Lower lobe of right lung (tissue), 2 donors: ENCODE measurements at regions not wholly inside any gene's neighbourhood (a gene's known extent, or its start where the extent isn't known, plus 50 kb on each side); places are given as distances from the start of the nearest gene placed in this dataset.
A peak's percentile ranks its signal among the peaks of the same experiment; 100 is the strongest.
"Not testable (repeated sequence)": the region's sequence is repeated elsewhere in the genome, so short reads cannot be mapped to it uniquely, and the experiment has no call there.

Source experiments
- ATAC-seq, 2 donors: fragments of 200-7000 bp; cut with Tn5 transposase; one replicate each; pipeline ENCODE4 v1.9.1; 2020 to 2022; ENCODE audit warnings: mild to moderate bottlenecking in 2 of 2, moderate library complexity in 2 of 2
- DNase-seq: peaks from one replicate; pipeline ENCODE4 v3.0.0-alpha.2; 2020
- H3K27ac ChIP-seq: fragments of 200-600 bp; one replicate; pipeline ENCODE4 v1.8.0; 2022
- H3K27me3 ChIP-seq: fragments of 200-600 bp; one replicate; pipeline ENCODE4 v1.8.0; 2022; ENCODE audit warnings: low read depth
- H3K36me3 ChIP-seq: fragments of 200-600 bp; one replicate; pipeline ENCODE4 v1.8.0; 2022; ENCODE audit warnings: mild to moderate bottlenecking
- H3K4me1 ChIP-seq: fragments of 200-600 bp; one replicate; pipeline ENCODE4 v1.8.0; 2022
- H3K4me3 ChIP-seq: fragments of 200-600 bp; one replicate; pipeline ENCODE4 v1.8.0; 2022; ENCODE audit warnings: mild to moderate bottlenecking
- H3K9me3 ChIP-seq: fragments of 200-600 bp; one replicate; pipeline ENCODE4 v1.8.0; 2022
- intact Hi-C: fragments of 100-400 bp; cut with DNase I; formaldehyde crosslinking; loops from one replicate; pipeline ENCODE4 v1.11.0; 2022
- TF ChIP-seq, protein P1 (sequence below): fragments of 200-600 bp; IDR thresholded peaks from one replicate; pipeline ENCODE4 v1.8.0; 2022; ENCODE audit warnings: antibody characterized with exemption, mild to moderate bottlenecking
- donor health status: DM: no; HTN: yes; CAD: no; lungs with severe emphysema.

DNA sequence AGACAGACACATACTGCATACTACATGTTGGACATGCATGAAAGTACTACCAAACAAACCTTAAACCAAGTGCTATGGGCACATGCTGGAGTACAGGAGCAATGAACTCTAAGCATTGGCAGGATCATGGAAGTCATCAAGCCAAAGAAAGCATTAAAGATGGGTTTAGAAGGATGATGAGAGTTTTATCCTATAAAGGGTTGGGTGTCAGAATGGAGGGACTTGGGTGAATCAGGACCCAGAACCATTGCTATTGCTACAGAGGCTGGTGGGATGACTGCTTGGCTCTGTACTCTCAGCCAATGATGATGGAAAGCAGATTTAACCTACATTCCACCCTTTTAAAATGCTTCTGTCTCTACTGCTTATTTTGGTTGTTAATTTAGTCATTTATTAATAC, 233.9 kb upstream of the EDA2R start:
- H3K36me3 ChIP-seq, result no peaks in the 10 kb centered on the region
- H3K4me1 ChIP-seq, result no peaks in the 10 kb centered on the region
- TF ChIP-seq, protein P1, sequence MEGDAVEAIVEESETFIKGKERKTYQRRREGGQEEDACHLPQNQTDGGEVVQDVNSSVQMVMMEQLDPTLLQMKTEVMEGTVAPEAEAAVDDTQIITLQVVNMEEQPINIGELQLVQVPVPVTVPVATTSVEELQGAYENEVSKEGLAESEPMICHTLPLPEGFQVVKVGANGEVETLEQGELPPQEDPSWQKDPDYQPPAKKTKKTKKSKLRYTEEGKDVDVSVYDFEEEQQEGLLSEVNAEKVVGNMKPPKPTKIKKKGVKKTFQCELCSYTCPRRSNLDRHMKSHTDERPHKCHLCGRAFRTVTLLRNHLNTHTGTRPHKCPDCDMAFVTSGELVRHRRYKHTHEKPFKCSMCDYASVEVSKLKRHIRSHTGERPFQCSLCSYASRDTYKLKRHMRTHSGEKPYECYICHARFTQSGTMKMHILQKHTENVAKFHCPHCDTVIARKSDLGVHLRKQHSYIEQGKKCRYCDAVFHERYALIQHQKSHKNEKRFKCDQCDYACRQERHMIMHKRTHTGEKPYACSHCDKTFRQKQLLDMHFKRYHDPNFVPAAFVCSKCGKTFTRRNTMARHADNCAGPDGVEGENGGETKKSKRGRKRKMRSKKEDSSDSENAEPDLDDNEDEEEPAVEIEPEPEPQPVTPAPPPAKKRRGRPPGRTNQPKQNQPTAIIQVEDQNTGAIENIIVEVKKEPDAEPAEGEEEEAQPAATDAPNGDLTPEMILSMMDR, result no peak
- H3K27me3 ChIP-seq, result no peaks in the 10 kb centered on the region
- H3K27ac ChIP-seq, result no peak overlapping the region
- ATAC-seq, result no peak
- no peak overlapping the region for H3K4me3 ChIP-seq
- intact Hi-C loops, result no loop called here
- H3K9me3 ChIP-seq, result no peaks in the 10 kb centered on the region
- DNase-seq, result no peak

DNA sequence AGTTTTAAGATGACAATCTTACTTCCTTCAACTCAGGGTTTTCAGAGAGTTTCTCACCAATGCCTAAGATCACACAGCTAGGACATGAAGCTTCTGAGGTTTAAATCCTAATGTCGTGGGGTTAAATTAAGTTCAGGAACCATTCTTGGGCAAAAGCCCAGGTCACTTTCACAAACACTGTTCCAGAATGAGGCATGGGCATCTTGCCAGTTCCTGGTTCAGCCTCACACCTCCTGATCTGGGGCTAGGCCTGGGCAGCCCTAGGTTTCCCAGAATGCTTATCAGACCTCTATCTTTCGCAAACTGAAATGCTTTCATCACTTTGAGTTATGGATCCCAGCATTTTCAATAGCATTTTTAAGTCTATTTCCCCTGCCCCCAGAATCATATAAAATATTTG, 224.8 kb upstream of the EDA2R start:
- peak in 1 of 2 donors; percentile 35 for ATAC-seq
- Histone ChIP-seq H3K4me1 (no peaks in the 10 kb centered on the region), H3K27ac (no peak overlapping the region), H3K27me3 (no peaks in the 10 kb centered on the region), H3K4me3 (no peak overlapping the region), H3K9me3 (no peaks in the 10 kb centered on the region), H3K36me3 (no peaks in the 10 kb centered on the region)
- peak; percentile 32 for DNase-seq
- TF ChIP-seq, protein P1, result no peak
- intact Hi-C loops, result no loop called here

DNA sequence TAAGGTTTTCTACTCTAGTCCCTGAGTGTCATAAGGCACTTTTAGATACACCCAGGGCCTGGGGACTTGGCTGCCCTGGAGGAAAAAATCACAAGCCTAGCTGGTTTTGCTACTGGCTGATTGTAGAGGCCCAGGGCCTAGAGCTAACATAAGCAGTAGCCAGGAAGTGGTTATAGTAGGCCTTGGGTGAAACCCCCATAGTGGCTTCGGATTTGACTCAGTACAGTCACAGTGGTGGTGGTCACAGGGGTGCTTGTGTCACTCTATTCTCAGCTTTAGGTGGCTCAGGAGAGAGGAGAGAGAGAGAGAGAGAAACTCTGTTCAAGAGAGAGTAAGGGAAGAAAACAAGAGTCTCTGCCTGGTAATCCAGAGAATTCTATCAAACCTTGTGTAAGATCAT, 194.5 kb upstream of the EDA2R start:
- TF ChIP-seq, protein P1, result no peak
- DNase-seq (no peak), ATAC-seq (no peak)
- intact Hi-C loops, result no loop called here
- Histone ChIP-seq H3K27ac (no peak overlapping the region), H3K4me3 (no peak overlapping the region), H3K27me3 (no peaks in the 10 kb centered on the region), H3K4me1 (no peaks in the 10 kb centered on the region), H3K36me3 (no peaks in the 10 kb centered on the region), H3K9me3 (no peaks in the 10 kb centered on the region)

DNA sequence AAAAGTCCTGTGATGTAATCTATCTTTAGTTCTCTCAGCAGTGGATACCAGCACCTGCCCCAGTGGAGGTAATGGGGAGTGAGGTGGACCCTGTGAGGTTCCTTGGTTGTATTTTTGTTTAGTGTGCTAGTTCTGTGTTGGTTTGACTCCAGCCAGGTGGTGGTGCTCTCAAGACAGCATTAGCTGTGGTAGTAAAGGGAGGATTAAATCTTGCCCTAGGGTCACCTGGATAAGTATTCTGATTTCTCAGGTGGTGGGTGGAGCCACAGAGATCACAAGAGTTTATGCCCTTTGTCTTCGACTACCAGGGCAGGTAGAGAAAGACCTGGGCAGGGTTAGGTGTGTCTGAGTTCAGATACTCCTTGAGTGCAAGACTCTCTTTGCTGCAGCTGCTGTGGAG, 176.3 kb upstream of the EDA2R start:
- H3K27ac ChIP-seq, result no peak overlapping the region
- H3K4me3 ChIP-seq, result no peak overlapping the region
- no peak for ATAC-seq
- no peak for DNase-seq
- H3K4me1 ChIP-seq, result no peaks in the 10 kb centered on the region
- H3K36me3 ChIP-seq, result no peaks in the 10 kb centered on the region
- no peaks in the 10 kb centered on the region for H3K9me3 ChIP-seq
- intact Hi-C loops, result no loop called here
- TF ChIP-seq, protein P1, result no peak
- H3K27me3 ChIP-seq, result no peaks in the 10 kb centered on the region

DNA sequence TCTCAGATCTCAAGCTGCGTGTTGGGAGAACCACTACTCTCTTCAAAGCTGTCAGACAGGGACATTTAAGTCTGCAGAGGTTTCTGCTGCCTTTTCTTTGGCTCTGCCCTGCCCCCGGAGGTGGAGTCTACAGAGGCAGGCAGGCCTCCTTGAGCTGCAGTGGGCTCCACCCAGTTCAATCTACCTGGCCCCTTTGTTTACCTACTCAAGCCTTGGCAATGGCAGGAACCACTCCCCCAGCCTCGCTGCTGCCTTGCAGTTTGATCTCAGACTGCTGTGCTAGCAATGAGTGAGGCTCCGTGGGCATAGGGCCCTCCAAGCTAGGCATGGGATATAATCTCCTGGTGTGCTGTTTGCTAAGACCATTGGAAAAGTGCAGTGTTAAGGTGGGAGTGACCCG, 155.6 kb upstream of the EDA2R start:
- H3K36me3 ChIP-seq, DNase-seq, intact Hi-C loops, ATAC-seq, H3K4me1 ChIP-seq, H3K27ac ChIP-seq, H3K9me3 ChIP-seq, H3K4me3 ChIP-seq, H3K27me3 ChIP-seq: not testable (repeated sequence)

DNA sequence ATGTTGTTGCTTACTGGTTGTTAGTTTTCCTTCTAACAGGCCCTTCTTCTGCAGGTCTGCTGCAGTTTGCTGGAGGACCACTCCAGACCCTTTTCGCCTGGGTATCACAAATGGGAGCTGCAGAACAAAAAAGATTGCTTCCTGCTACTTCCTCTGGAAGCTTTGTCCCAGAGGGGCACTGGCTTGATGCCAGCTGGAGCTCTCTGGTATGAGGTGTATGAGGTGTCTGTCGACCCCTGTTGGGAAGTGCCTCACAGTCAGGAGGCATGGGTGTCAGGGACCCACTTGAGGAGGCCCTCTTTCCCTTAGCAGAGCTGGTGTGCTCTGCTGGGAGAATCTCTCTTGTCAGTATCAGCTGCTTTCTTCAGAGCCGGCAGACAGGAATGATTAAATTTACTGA, 127.4 kb upstream of the EDA2R start:
- Histone ChIP-seq H3K27ac (no peak overlapping the region), H3K4me3 (no peak overlapping the region), H3K9me3 (no peaks in the 10 kb centered on the region), H3K36me3 (no peaks in the 10 kb centered on the region), H3K27me3 (no peaks in the 10 kb centered on the region), H3K4me1 (no peaks in the 10 kb centered on the region)
- no peak for DNase-seq
- intact Hi-C loops, result no loop called here
- ATAC-seq, result no peak
- TF ChIP-seq, protein P1, result no peak
